DND-41 (cell line): ENCODE measurements at regions not wholly inside any gene's neighbourhood (a gene's known extent, or its start where the extent isn't known, plus 50 kb on each side); places are given as distances from the start of the nearest gene placed in this dataset.

Experiments
- CTCF ChIP-seq: IDR thresholded peaks from 2 replicates; pipeline ENCODE4 v1.5.1; 2012; ENCODE audit warnings: borderline replicate concordance, low read length, moderate library complexity, mild to moderate bottlenecking; ENCODE audit not compliant: poor library complexity, severe bottlenecking; ENCODE audit errors: extremely low read depth
- EZH2 ChIP-seq: IDR thresholded peaks from 3 replicates; pipeline ENCODE4 v1.6.1; 2012; ENCODE audit warnings: borderline replicate concordance, low read depth, mild to moderate bottlenecking, moderate library complexity, low read length, inconsistent platforms; ENCODE audit not compliant: severe bottlenecking

- TF ChIP-seq CTCF (no peak), EZH2 (no peak)
Observed at GRCh38 chr16:5412731-5413130, 315.1 kb upstream of the EEF2KMT start.
